IPS-15b (cell line): ENCODE measurements at regions not wholly inside any gene's neighbourhood (a gene's known extent, or its start where the extent isn't known, plus 50 kb on each side); places are given as distances from the start of the nearest gene placed in this dataset.

Source experiments
- H3K27me3 ChIP-seq: one replicate; pipeline ENCODE4 v1.6.1; 2013; ENCODE audit warnings: low read length; ENCODE audit not compliant: control insufficient read depth, insufficient read depth
- H3K36me3 ChIP-seq: one replicate; pipeline ENCODE4 v1.6.1; 2013; ENCODE audit warnings: low read length; ENCODE audit not compliant: control insufficient read depth, insufficient read depth
- H3K4me1 ChIP-seq: one replicate; pipeline ENCODE4 v1.6.1; 2013; ENCODE audit warnings: mild to moderate bottlenecking, low read length; ENCODE audit not compliant: control insufficient read depth, insufficient read depth
- H3K4me3 ChIP-seq: one replicate; pipeline ENCODE4 v1.5.1; 2013; ENCODE audit warnings: low read depth, low read length
- H3K9ac ChIP-seq: one replicate; pipeline ENCODE4 v1.6.1; 2013; ENCODE audit warnings: low read depth, mild to moderate bottlenecking, low read length
- H3K9me3 ChIP-seq: one replicate; pipeline ENCODE4 v1.6.1; 2013; ENCODE audit warnings: mild to moderate bottlenecking, low read length; ENCODE audit not compliant: control insufficient read depth, insufficient read depth

- no peak overlapping the region for H3K9ac ChIP-seq
- H3K9me3 ChIP-seq: no peaks in the 10 kb centered on the region
- H3K27me3 ChIP-seq: no peaks in the 10 kb centered on the region
- H3K4me3 ChIP-seq: no peak overlapping the region
- H3K4me1 ChIP-seq: no peaks in the 10 kb centered on the region
- H3K36me3 ChIP-seq: no peaks in the 10 kb centered on the region
These were observed 503.6 kb upstream of the MGMT start for GRCh38 chr10:128963211-128964099.

GRCh38 chr10:128964100-128964403 is 503.0 kb upstream of the MGMT start:
- Histone ChIP-seq H3K27me3 (no peaks in the 10 kb centered on the region), H3K9me3 (no peaks in the 10 kb centered on the region), H3K36me3 (no peaks in the 10 kb centered on the region), H3K4me3 (no peak overlapping the region), H3K4me1 (no peaks in the 10 kb centered on the region), H3K9ac (no peak overlapping the region)

GRCh38 chr10:128967980-128968756 is 498.9 kb upstream of the MGMT start:
- Histone ChIP-seq H3K27me3 (no peaks in the 10 kb centered on the region), H3K4me3 (no peak overlapping the region), H3K36me3 (no peaks in the 10 kb centered on the region), H3K4me1 (no peaks in the 10 kb centered on the region), H3K9ac (no peak overlapping the region), H3K9me3 (no peaks in the 10 kb centered on the region)

GRCh38 chr10:128969551-128969950 is 497.5 kb upstream of the MGMT start:
- Histone ChIP-seq H3K9me3 (no peaks in the 10 kb centered on the region), H3K9ac (no peak overlapping the region), H3K36me3 (no peaks in the 10 kb centered on the region), H3K4me1 (no peaks in the 10 kb centered on the region), H3K4me3 (no peak overlapping the region), H3K27me3 (no peaks in the 10 kb centered on the region)

DNA sequence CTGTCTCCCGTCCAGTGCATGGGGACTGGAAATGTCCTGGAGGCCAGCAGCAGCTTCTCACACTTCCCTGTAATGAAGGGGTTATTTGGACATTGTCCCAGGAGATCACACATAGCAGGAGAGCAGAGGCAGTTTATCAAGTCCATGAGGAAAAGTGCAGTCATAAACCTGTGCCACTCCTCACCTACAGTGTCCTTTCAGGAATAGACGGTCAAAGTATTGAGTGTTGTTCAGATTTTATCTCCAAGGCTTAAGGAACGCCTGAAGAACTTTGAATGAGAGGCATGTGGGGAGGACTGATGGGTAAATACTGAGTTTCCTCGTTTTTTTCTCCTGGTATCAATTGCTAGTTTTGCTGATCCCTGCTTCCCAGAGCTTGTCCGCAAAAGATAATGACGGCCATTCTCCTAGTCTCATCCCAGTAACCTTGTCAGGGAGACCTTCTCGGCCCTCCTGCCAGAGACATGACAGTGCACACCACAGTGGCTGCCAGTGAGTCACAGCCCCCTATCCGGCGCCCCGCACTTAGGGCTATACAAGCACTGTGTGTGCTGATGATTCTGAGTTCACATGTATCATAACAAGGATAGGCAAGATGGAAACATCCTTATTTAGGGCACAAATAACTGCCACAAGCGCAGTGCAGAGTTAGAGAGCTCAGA is 495.5 kb upstream of the MGMT start:
- no peaks in the 10 kb centered on the region for H3K36me3 ChIP-seq
- no peaks in the 10 kb centered on the region for H3K9me3 ChIP-seq
- no peak overlapping the region for H3K4me3 ChIP-seq
- no peaks in the 10 kb centered on the region for H3K27me3 ChIP-seq
- no peaks in the 10 kb centered on the region for H3K4me1 ChIP-seq
- H3K9ac ChIP-seq: no peak overlapping the region

- H3K27me3 ChIP-seq: no peaks in the 10 kb centered on the region
- H3K36me3 ChIP-seq: no peaks in the 10 kb centered on the region
- no peaks in the 10 kb centered on the region for H3K4me1 ChIP-seq
- no peak overlapping the region for H3K4me3 ChIP-seq
- H3K9me3 ChIP-seq: no peaks in the 10 kb centered on the region
- no peak overlapping the region for H3K9ac ChIP-seq
These were observed 495.0 kb upstream of the MGMT start for GRCh38 chr10:128972036-128972405.

DNA sequence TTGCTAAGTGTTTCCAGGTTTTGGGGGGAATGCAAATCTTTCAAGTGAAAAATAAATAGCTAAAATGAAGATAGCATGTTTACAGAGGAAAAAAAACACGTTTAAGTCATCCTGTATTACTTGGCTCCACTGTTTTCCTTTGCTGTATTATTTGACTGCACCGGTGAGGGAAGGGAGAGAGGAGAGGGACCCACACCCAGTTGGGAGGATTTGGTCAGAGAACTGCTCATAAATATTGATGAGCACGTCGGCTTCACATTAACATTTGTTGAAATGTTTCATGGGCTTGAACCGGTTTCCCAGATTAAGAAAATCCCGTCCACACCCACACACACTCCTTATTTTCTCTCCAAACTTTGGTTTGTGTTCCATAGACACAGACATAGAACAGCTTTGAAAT is 493.8 kb upstream of the MGMT start:
- Histone ChIP-seq H3K27me3 (no peaks in the 10 kb centered on the region), H3K9me3 (no peaks in the 10 kb centered on the region), H3K9ac (no peak overlapping the region), H3K4me3 (no peak overlapping the region), H3K4me1 (no peaks in the 10 kb centered on the region), H3K36me3 (no peaks in the 10 kb centered on the region)

GRCh38 chr10:128976856-128977255 is 490.2 kb upstream of the MGMT start:
- H3K9ac ChIP-seq: no peak overlapping the region
- H3K9me3 ChIP-seq: no peaks in the 10 kb centered on the region
- H3K4me1 ChIP-seq: no peaks in the 10 kb centered on the region
- no peaks in the 10 kb centered on the region for H3K36me3 ChIP-seq
- H3K27me3 ChIP-seq: no peaks in the 10 kb centered on the region
- H3K4me3 ChIP-seq: no peak overlapping the region

DNA sequence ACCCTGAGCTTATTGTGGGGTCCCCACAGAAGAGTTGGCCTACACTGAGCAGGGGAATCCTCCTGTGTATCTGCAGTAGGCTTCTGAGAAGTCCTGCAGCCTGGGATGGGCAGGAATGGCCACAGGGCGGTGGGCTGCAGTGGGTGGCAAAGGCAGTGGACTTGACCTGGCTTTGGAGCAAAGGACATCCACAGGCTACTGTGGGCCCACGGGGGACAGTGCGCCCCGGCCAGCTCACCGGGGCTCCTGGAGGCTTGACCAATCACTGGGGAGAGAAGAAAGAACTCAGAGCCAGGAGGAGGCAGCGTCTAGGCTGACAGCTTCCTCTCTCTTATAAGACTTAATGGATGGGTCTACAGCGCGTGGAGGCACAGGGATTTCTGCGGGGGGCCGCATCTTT is 488.8 kb upstream of the MGMT start:
- Histone ChIP-seq H3K36me3 (no peaks in the 10 kb centered on the region), H3K27me3 (no peaks in the 10 kb centered on the region), H3K4me1 (no peaks in the 10 kb centered on the region), H3K9ac (no peak overlapping the region), H3K4me3 (no peak overlapping the region), H3K9me3 (no peaks in the 10 kb centered on the region)

- no peak overlapping the region for H3K4me3 ChIP-seq
- no peaks in the 10 kb centered on the region for H3K36me3 ChIP-seq
- no peak overlapping the region for H3K9ac ChIP-seq
- H3K9me3 ChIP-seq: no peaks in the 10 kb centered on the region
- no peaks in the 10 kb centered on the region for H3K4me1 ChIP-seq
- H3K27me3 ChIP-seq: no peaks in the 10 kb centered on the region
These were observed 487.6 kb upstream of the MGMT start for GRCh38 chr10:128979405-128979804.

- Histone ChIP-seq H3K9me3 (no peaks in the 10 kb centered on the region), H3K9ac (no peak overlapping the region), H3K4me1 (no peaks in the 10 kb centered on the region), H3K4me3 (no peak overlapping the region), H3K27me3 (no peaks in the 10 kb centered on the region), H3K36me3 (no peaks in the 10 kb centered on the region)
These were observed 485.8 kb upstream of the MGMT start for GRCh38 chr10:128981251-128981650.
